DMS53 treated with DMSO at 0.1 percent for 48 hours (cell line): ENCODE measurements at regions not wholly inside any gene's neighbourhood (a gene's known extent, or its start where the extent isn't known, plus 50 kb on each side); places are given as distances from the start of the nearest gene placed in this dataset.

ENCODE experiments used
- DNase-seq: peaks from one replicate; lab custom pipeline; 2025; ENCODE audit not compliant: unreplicated experiment; lab: John Stamatoyannopoulos, UW

- peak; percentile 19 for DNase-seq
Measured at GRCh38 chr12:124517260-124518050, 50.0 kb downstream of the NCOR2 start.

- DNase-seq, result no peak
Measured at GRCh38 chr12:124516850-124517249, 50.6 kb downstream of the NCOR2 start.

- DNase-seq, result no peak
Measured at GRCh38 chr12:124515981-124516380, 51.4 kb downstream of the NCOR2 start.

- no peak for DNase-seq
Measured at GRCh38 chr12:124514996-124515932, 52.1 kb downstream of the NCOR2 start.

GRCh38 chr12:124514145-124514995 is 53.0 kb downstream of the NCOR2 start:
- no peak for DNase-seq

GRCh38 chr12:124513297-124513867 is 54.0 kb downstream of the NCOR2 start:
- no peak for DNase-seq

- DNase-seq, result no peak
Measured at GRCh38 chr12:124512667-124513296, 54.6 kb downstream of the NCOR2 start.

- no peak for DNase-seq
Measured at GRCh38 chr12:124511259-124511985, 56.0 kb downstream of the NCOR2 start.

- no peak for DNase-seq
Measured at GRCh38 chr12:124510301-124510970, 57.0 kb downstream of the NCOR2 start.

- no peak for DNase-seq
Measured at GRCh38 chr12:124509676-124510300, 57.6 kb downstream of the NCOR2 start.

GRCh38 chr12:124509300-124509675 is 58.1 kb downstream of the NCOR2 start:
- DNase-seq, result no peak

- no peak for DNase-seq
Measured at GRCh38 chr12:124508381-124509079, 58.9 kb downstream of the NCOR2 start.

GRCh38 chr12:124507188-124508109 is 60.0 kb downstream of the NCOR2 start:
- DNase-seq, result no peak

GRCh38 chr12:124506832-124507153 is 60.6 kb downstream of the NCOR2 start:
- no peak for DNase-seq

- peak; percentile 40 for DNase-seq
Measured at GRCh38 chr12:124506145-124506831, 61.1 kb downstream of the NCOR2 start.

GRCh38 chr12:124505001-124505818 is 62.2 kb downstream of the NCOR2 start:
- DNase-seq, result no peak
